Vagina (tissue), 2 donors: ENCODE measurements at regions not wholly inside any gene's neighbourhood (a gene's known extent, or its start where the extent isn't known, plus 50 kb on each side); places are given as distances from the start of the nearest gene placed in this dataset.

ENCODE experiments used
- DNase-seq, 2 donors: peaks; one replicate each; pipeline ENCODE4 v3.0.0-alpha.2; 2017; ENCODE audit errors: extremely low spot score in 2 of 2
- H3K27ac ChIP-seq: fragments of 200-600 bp; sonication (generic); one replicate; pipeline ENCODE4 v1.5.1; 2019
- H3K27me3 ChIP-seq: fragments of 200-600 bp; sonication (generic); one replicate; pipeline ENCODE4 v1.5.1; 2019
- H3K36me3 ChIP-seq, 2 donors: fragments of 200-600 bp; sonication (generic); one replicate each; pipeline ENCODE4 v1.5.1; 2017 to 2019
- H3K4me1 ChIP-seq: fragments of 200-600 bp; sonication (generic); one replicate; pipeline ENCODE4 v1.5.1; 2019
- H3K4me3 ChIP-seq, 2 donors: fragments of 200-600 bp; sonication (generic); 1 replicate in 1 of 2; 2 replicates in 1 of 2; pipeline ENCODE4 v1.5.1; 2016 to 2019
- H3K9me3 ChIP-seq: fragments of 200-600 bp; sonication (generic); one replicate; pipeline ENCODE4 v1.5.1; 2019
- POLR2A ChIP-seq, 2 donors: fragments of 450-650 bp; IDR thresholded peaks; one replicate each; pipeline ENCODE4 v1.6.1; 2017; ENCODE audit warnings: antibody characterized with exemption in 2 of 2, mild to moderate bottlenecking in 2 of 2, moderate library complexity in 2 of 2
- POLR2AphosphoS5 ChIP-seq, 2 donors: sonication (generic); formaldehyde crosslinking; IDR thresholded peaks; one replicate each; pipeline ENCODE4 v1.9.0; 2017; ENCODE audit warnings: antibody characterized with exemption in 2 of 2, mild to moderate bottlenecking in 2 of 2, low read depth in 1 of 2; ENCODE audit not compliant: insufficient read depth in 1 of 2
- intact Hi-C: fragments of 100-400 bp; cut with DNase I; formaldehyde crosslinking; loops from one replicate; pipeline ENCODE4 v1.15.1; 2023
- TF ChIP-seq, protein P1 (sequence below), 3 experiments: fragments of 450-650 bp in 2 of 3; fragments of 200-600 bp in 1 of 3; sonication (generic) in 1 of 3; IDR thresholded peaks; one replicate each; pipeline ENCODE4 v1.5.1; 2017 to 2019; ENCODE audit warnings: antibody characterized with exemption in 3 of 3, mild to moderate bottlenecking in 2 of 3, moderate library complexity in 2 of 3

DNA sequence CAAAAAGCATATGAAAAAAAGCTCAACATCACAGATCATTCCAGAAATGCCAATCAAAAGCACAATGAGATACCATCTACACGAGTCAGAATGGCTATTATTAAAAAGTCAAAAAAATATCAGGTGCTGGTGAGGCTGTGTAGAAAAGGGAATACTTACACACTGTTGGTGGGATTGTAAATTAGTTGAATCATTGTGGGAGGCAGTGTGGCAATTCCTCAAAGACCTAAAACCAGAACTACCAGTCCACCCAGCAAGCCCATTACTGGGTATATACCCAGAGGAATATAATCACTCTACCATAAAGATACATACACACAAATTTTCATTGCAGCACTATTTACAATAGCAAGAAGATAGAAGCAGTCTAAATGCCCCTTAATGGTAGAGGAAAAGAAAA lies 529.9 kb downstream of the SLITRK1 start:
- Histone ChIP-seq H3K4me3 (no peak overlapping the region), H3K4me1 (no peaks in the 10 kb centered on the region), H3K27ac (no peak overlapping the region), H3K27me3 (no peaks in the 10 kb centered on the region), H3K9me3 (no peaks in the 10 kb centered on the region), H3K36me3 (no peaks in the 10 kb centered on the region)
- no peak for DNase-seq
- TF ChIP-seq POLR2AphosphoS5 (IDR thresholded peaks at IDR 0.05; ENCODE audit: insufficient read depth in 1 of 2, low read depth in 1 of 2) = no peak
- no peak for TF ChIP-seq POLR2A (IDR thresholded peaks at IDR 0.05)
- TF ChIP-seq, protein P1, sequence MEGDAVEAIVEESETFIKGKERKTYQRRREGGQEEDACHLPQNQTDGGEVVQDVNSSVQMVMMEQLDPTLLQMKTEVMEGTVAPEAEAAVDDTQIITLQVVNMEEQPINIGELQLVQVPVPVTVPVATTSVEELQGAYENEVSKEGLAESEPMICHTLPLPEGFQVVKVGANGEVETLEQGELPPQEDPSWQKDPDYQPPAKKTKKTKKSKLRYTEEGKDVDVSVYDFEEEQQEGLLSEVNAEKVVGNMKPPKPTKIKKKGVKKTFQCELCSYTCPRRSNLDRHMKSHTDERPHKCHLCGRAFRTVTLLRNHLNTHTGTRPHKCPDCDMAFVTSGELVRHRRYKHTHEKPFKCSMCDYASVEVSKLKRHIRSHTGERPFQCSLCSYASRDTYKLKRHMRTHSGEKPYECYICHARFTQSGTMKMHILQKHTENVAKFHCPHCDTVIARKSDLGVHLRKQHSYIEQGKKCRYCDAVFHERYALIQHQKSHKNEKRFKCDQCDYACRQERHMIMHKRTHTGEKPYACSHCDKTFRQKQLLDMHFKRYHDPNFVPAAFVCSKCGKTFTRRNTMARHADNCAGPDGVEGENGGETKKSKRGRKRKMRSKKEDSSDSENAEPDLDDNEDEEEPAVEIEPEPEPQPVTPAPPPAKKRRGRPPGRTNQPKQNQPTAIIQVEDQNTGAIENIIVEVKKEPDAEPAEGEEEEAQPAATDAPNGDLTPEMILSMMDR (IDR thresholded peaks at IDR 0.05) = no peak
- intact Hi-C loops = no loop called here

DNA sequence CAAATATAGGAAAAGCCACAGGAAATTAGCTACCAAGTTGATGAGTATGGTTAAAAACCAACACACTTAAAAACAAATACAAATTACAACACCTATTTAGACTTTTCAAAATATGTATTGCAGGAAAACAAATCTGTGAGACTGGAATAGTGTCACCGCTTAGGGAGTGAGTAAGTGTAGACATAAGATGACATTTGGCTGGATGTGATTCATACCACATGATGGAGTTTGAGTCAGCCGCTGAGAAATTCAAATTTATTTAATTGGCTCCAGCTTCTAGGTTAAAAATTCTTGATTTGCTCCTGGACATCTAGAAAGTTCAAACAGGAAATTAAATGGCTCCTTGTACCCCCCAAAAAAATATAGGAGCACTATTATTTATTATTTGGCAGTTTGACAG lies 531.7 kb downstream of the SLITRK1 start:
- no peak for TF ChIP-seq POLR2AphosphoS5 (IDR thresholded peaks at IDR 0.05; ENCODE audit: insufficient read depth in 1 of 2, low read depth in 1 of 2)
- TF ChIP-seq, protein P1 (IDR thresholded peaks at IDR 0.05) = no peak
- TF ChIP-seq POLR2A (IDR thresholded peaks at IDR 0.05) = no peak
- no peak for DNase-seq
- Histone ChIP-seq H3K27me3 (no peaks in the 10 kb centered on the region), H3K27ac (no peak overlapping the region), H3K4me1 (no peaks in the 10 kb centered on the region), H3K36me3 (no peaks in the 10 kb centered on the region), H3K9me3 (no peaks in the 10 kb centered on the region), H3K4me3 (no peak overlapping the region)
- intact Hi-C loops = no loop called here

DNA sequence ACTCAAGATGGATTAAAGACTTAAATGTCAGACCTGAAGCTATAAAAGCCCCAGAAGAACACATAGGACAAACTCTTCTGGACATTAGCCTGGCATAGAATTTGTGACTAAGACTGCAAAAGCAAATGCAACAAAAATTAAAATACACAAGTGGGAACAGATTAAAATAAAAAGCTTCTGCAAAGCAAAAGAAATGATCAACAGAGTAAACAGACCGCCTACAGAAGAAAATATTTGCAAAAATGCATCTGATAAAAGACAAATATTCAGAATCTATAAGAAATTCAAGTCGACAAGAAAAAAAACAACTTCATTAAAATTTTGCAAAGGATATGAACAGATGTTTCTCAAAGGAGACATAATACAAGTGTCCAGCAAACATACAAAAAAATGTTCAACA lies 537.8 kb downstream of the SLITRK1 start:
- no peaks in the 10 kb centered on the region for H3K36me3 ChIP-seq
- no peak overlapping the region for H3K4me3 ChIP-seq
- H3K9me3 ChIP-seq = no peaks in the 10 kb centered on the region
- H3K4me1 ChIP-seq = no peaks in the 10 kb centered on the region
- no peaks in the 10 kb centered on the region for H3K27me3 ChIP-seq
- intact Hi-C loops = no loop called here
- no peak overlapping the region for H3K27ac ChIP-seq
- no peak for DNase-seq
- TF ChIP-seq POLR2AphosphoS5 (IDR thresholded peaks at IDR 0.05; ENCODE audit: insufficient read depth in 1 of 2, low read depth in 1 of 2) (no peak), POLR2A (IDR thresholded peaks at IDR 0.05) (no peak)
- TF ChIP-seq, protein P1 (IDR thresholded peaks at IDR 0.05) = no peak

DNA sequence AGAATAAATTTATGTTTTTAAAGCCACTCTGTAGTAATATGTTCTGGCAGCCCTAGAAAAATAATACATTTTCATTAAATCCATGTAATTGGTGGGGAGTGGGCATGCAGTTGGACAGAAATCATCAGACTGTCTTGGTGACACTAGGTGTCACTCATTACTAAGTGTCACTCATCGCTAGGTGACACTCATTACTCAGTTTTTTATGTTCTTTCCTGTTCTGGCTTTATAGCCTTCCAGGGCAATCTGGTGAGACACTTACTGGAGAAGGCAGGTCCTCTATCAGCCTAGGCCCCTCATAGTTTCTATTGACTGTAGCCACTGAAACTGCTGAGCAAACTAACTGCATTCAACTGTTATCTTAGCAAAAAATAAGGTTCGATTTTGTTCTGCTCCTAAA lies 542.1 kb downstream of the SLITRK1 start:
- Histone ChIP-seq H3K27me3 (no peaks in the 10 kb centered on the region), H3K27ac (no peak overlapping the region), H3K36me3 (no peaks in the 10 kb centered on the region), H3K4me1 (no peaks in the 10 kb centered on the region), H3K4me3 (no peak overlapping the region), H3K9me3 (no peaks in the 10 kb centered on the region)
- intact Hi-C loops = no loop called here
- DNase-seq = no peak
- TF ChIP-seq POLR2A (IDR thresholded peaks at IDR 0.05) (no peak), POLR2AphosphoS5 (IDR thresholded peaks at IDR 0.05; ENCODE audit: insufficient read depth in 1 of 2, low read depth in 1 of 2) (no peak)
- TF ChIP-seq, protein P1 (IDR thresholded peaks at IDR 0.05) = no peak

DNA sequence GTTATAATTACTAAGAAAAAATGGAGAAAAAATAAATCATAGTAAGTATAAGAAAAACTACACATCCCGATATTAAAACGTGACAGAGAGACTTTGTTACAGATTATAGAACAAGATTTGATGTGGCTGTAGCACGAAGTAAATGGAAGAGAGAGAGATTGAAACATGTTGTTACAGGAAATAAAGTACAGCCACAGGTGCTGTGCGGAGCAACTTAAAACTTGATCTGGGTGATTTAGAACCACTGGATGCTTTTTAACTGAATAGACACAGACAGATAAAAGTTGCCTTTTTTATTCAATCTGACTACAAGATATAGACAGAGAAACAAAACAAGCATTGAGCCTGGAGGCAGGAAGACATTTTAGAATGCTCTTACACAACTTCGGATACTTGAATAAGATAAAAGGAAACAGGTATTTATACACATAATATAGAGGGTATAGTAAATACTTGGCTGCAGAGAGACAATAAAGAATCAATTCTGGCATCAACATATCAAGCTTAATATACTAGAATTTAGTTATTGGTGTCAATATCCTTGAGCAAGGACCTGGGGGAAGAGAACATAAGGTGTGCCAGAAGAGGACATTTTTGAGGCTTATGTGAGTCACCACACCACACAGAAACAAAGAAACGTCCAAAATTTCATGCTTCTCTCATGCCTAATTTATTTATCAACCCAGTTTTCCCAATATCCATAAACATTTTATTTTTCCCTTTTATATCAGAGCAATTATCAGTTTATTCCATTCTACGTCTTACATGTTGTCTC lies 548.5 kb downstream of the SLITRK1 start:
- no peak for TF ChIP-seq POLR2AphosphoS5 (IDR thresholded peaks at IDR 0.05; ENCODE audit: insufficient read depth in 1 of 2, low read depth in 1 of 2)
- TF ChIP-seq, protein P1 (IDR thresholded peaks at IDR 0.05) = no peak
- TF ChIP-seq POLR2A (IDR thresholded peaks at IDR 0.05) = no peak
- no peaks in the 10 kb centered on the region for H3K4me1 ChIP-seq
- DNase-seq = no peak
- no peaks in the 10 kb centered on the region for H3K27me3 ChIP-seq
- intact Hi-C loops = no loop called here
- H3K4me3 ChIP-seq = no peak overlapping the region
- H3K27ac ChIP-seq = no peak overlapping the region
- no peaks in the 10 kb centered on the region for H3K9me3 ChIP-seq
- H3K36me3 ChIP-seq = no peaks in the 10 kb centered on the region
